SH-SY5Y (cell line): ENCODE measurements at regions not wholly inside any gene's neighbourhood (a gene's known extent, or its start where the extent isn't known, plus 50 kb on each side); places are given as distances from the start of the nearest gene placed in this dataset.

ENCODE experiments used
- GATA2 ChIP-seq: IDR thresholded peaks from 2 replicates; pipeline ENCODE4 v1.6.1; 2011; ENCODE audit warnings: mild to moderate bottlenecking, low read depth, low read length
- GATA3 ChIP-seq: IDR thresholded peaks from 2 replicates; pipeline ENCODE4 v1.6.1; 2011; ENCODE audit warnings: low read depth, mild to moderate bottlenecking, low read length, moderate library complexity

GRCh38 chr15:97815835-97816234 lies 144.7 kb upstream of the ARRDC4 start:
- TF ChIP-seq GATA2 (no peak), GATA3 (no peak)
